ENCODE measurements at regions not wholly inside any gene's neighbourhood (a gene's known extent, or its start where the extent isn't known, plus 50 kb on each side); places are given as distances from the start of the nearest gene placed in this dataset.

DNA sequence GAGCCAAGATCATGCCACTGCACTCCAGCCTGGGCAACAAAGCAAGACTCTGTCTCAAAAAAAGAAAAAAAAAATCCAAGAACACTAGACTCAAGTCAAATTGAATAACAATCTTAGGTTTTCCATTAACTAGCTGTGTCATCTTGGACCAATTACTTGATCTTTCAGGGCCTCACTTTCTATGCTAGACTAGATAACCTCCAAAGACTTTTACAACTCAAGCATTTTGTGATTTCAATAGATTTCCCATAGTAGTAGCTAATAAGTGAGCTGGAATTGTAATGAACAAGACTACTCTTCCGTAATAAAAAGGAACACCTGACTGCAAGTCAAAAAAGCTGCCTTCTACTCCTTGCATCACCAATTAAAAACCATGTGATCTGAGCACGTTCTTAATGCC is 127.0 kb upstream of the SSTR1 start:
- Histone ChIP-seq H3K79me2 (ENCODE audit: insufficient read depth, low read length) (no peaks in the 10 kb centered on the region), H3K36me3 (ENCODE audit: insufficient read depth, low read length) (no peaks in the 10 kb centered on the region), H3K9me3 (ENCODE audit: insufficient read depth, low read depth, low read length) (no peaks in the 10 kb centered on the region), H3K4me3 (ENCODE audit: insufficient read depth, low read depth, low read length) (no peak overlapping the region), H3K4me2 (ENCODE audit: low read length) (no peak overlapping the region), H2AFZ (ENCODE audit: low read depth, low read length) (no peak overlapping the region), H4K20me1 (ENCODE audit: insufficient read depth, low read length) (no peaks in the 10 kb centered on the region), H3K27me3 (ENCODE audit: insufficient read depth, low read length) (no peaks in the 10 kb centered on the region), H3K4me1 (ENCODE audit: insufficient read depth, low read length) (no peaks in the 10 kb centered on the region), H3K9ac (ENCODE audit: low read length) (no peak overlapping the region), H3K27ac (ENCODE audit: low read depth, low read length) (no peak overlapping the region)
- Mint-ChIP-seq H3K4me3 (ENCODE audit: unreplicated experiment) (no peak overlapping the region), H3K27me3 (ENCODE audit: low read depth, unreplicated experiment) (peaks cover 2% of the 10 kb centered on the region), H3K4me1 (ENCODE audit: low read depth, unreplicated experiment) (no peaks in the 10 kb centered on the region), H3K9me3 (ENCODE audit: unreplicated experiment) (no peaks in the 10 kb centered on the region), H3K36me3 (ENCODE audit: low read depth, unreplicated experiment) (no peaks in the 10 kb centered on the region), H3K27ac (ENCODE audit: unreplicated experiment) (no peak overlapping the region)
- TF ChIP-seq CTCF (IDR thresholded peaks at IDR 0.05; ENCODE audit: insufficient read depth, low read depth, low read length) (no peak), EZH2 (IDR thresholded peaks at IDR 0.05; ENCODE audit: insufficient read depth, low read length) (no peak)
- DNase-seq (ENCODE audit: low read depth), result no peak
- FAIRE-seq, result no peak

- TF ChIP-seq CTCF (IDR thresholded peaks at IDR 0.05; ENCODE audit: insufficient read depth, low read depth, low read length), result no peak
- TF ChIP-seq EZH2 (IDR thresholded peaks at IDR 0.05; ENCODE audit: insufficient read depth, low read length), result no peak
- H3K4me1 ChIP-seq (ENCODE audit: insufficient read depth, low read length), result no peaks in the 10 kb centered on the region
Measured at GRCh38 chr14:38083039-38083438, 124.7 kb upstream of the SSTR1 start.

GRCh38 chr14:38089123-38089522 is 118.6 kb upstream of the SSTR1 start:
- no peak for FAIRE-seq
- Histone ChIP-seq H3K4me3 (ENCODE audit: insufficient read depth, low read depth, low read length) (no peak overlapping the region), H3K27ac (ENCODE audit: low read depth, low read length) (no peak overlapping the region), H3K79me2 (ENCODE audit: insufficient read depth, low read length) (no peaks in the 10 kb centered on the region), H3K27me3 (ENCODE audit: insufficient read depth, low read length) (no peaks in the 10 kb centered on the region), H3K9ac (ENCODE audit: low read length) (no peak overlapping the region), H4K20me1 (ENCODE audit: insufficient read depth, low read length) (no peaks in the 10 kb centered on the region), H2AFZ (ENCODE audit: low read depth, low read length) (no peak overlapping the region), H3K4me1 (ENCODE audit: insufficient read depth, low read length) (no peaks in the 10 kb centered on the region), H3K9me3 (ENCODE audit: insufficient read depth, low read depth, low read length) (no peaks in the 10 kb centered on the region), H3K4me2 (ENCODE audit: low read length) (no peak overlapping the region), H3K36me3 (ENCODE audit: insufficient read depth, low read length) (no peaks in the 10 kb centered on the region)
- Mint-ChIP-seq H3K27ac (ENCODE audit: unreplicated experiment) (no peak overlapping the region), H3K4me3 (ENCODE audit: unreplicated experiment) (no peak overlapping the region), H3K36me3 (ENCODE audit: low read depth, unreplicated experiment) (no peaks in the 10 kb centered on the region), H3K9me3 (ENCODE audit: unreplicated experiment) (peaks cover 5% of the 10 kb centered on the region), H3K4me1 (ENCODE audit: low read depth, unreplicated experiment) (no peaks in the 10 kb centered on the region), H3K27me3 (ENCODE audit: low read depth, unreplicated experiment) (no peaks in the 10 kb centered on the region)
- TF ChIP-seq CTCF (IDR thresholded peaks at IDR 0.05; ENCODE audit: insufficient read depth, low read depth, low read length), result no peak
- TF ChIP-seq EZH2 (IDR thresholded peaks at IDR 0.05; ENCODE audit: insufficient read depth, low read length), result no peak
- DNase-seq (ENCODE audit: low read depth), result no peak

More at GRCh38 chr14:38083039-38083438, 124.7 kb upstream of the SSTR1 start:
- H3K27me3 ChIP-seq (ENCODE audit: insufficient read depth, low read length), result no peaks in the 10 kb centered on the region
- DNase-seq (ENCODE audit: low read depth), result no peak
- H2AFZ ChIP-seq (ENCODE audit: low read depth, low read length), result no peak overlapping the region
- no peak overlapping the region for H3K27ac Mint-ChIP-seq (ENCODE audit: unreplicated experiment)
- H3K79me2 ChIP-seq (ENCODE audit: insufficient read depth, low read length), result no peaks in the 10 kb centered on the region
- H3K4me3 ChIP-seq (ENCODE audit: insufficient read depth, low read depth, low read length), result no peak overlapping the region
- no peak overlapping the region for H3K27ac ChIP-seq (ENCODE audit: low read depth, low read length)
- no peaks in the 10 kb centered on the region for H3K36me3 Mint-ChIP-seq (ENCODE audit: low read depth, unreplicated experiment)
- no peak overlapping the region for H3K4me2 ChIP-seq (ENCODE audit: low read length)
- no peaks in the 10 kb centered on the region for H4K20me1 ChIP-seq (ENCODE audit: insufficient read depth, low read length)
- no peak overlapping the region for H3K9ac ChIP-seq (ENCODE audit: low read length)
- H3K9me3 ChIP-seq (ENCODE audit: insufficient read depth, low read depth, low read length), result no peaks in the 10 kb centered on the region
- H3K27me3 Mint-ChIP-seq (ENCODE audit: low read depth, unreplicated experiment), result peaks cover 2% of the 10 kb centered on the region
- no peaks in the 10 kb centered on the region for H3K4me1 Mint-ChIP-seq (ENCODE audit: low read depth, unreplicated experiment)
- FAIRE-seq, result no peak
- H3K36me3 ChIP-seq (ENCODE audit: insufficient read depth, low read length), result no peaks in the 10 kb centered on the region
- no peaks in the 10 kb centered on the region for H3K9me3 Mint-ChIP-seq (ENCODE audit: unreplicated experiment)
- no peak overlapping the region for H3K4me3 Mint-ChIP-seq (ENCODE audit: unreplicated experiment)

All from astrocyte (in vitro differentiated cells and primary cell).